B cell (primary cell): ENCODE measurements at regions not wholly inside any gene's neighbourhood (a gene's known extent, or its start where the extent isn't known, plus 50 kb on each side); places are given as distances from the start of the nearest gene placed in this dataset.

Experiments used
- ATAC-seq: fragments of 200-7000 bp; cut with Tn5 transposase; one replicate; pipeline ENCODE4 v1.10.0; 2021; ENCODE audit warnings: low read depth, mild to moderate bottlenecking, moderate number of reproducible peaks, moderate library complexity
- CTCF ChIA-PET: fragments of 350-600 bp; sonication (Branson Sonifier 250); formaldehyde crosslinking; loops from one replicate; lab custom pipeline; 2021; ENCODE audit warnings: antibody characterized with exemption, inconsistent platforms; lab: Charles Lee
- POLR2A ChIA-PET: fragments of 350-600 bp; sonication (Branson Sonifier 250); formaldehyde crosslinking; loops from one replicate; lab custom pipeline; 2021; ENCODE audit warnings: antibody characterized with exemption; lab: Charles Lee
- DNase-seq: peaks from one replicate; pipeline ENCODE4 v3.0.0; 2013
- H2AFZ ChIP-seq: 2 replicates; pipeline ENCODE4 v1.6.1; 2012; ENCODE audit warnings: mild to moderate bottlenecking, low read depth, low read length; ENCODE audit not compliant: insufficient read depth, poor library complexity, severe bottlenecking
- H3K27ac ChIP-seq, 2 donors: 1 replicate in 1 of 2; 2 replicates in 1 of 2; pipeline ENCODE4 v1.5.1; 2012 to 2013; ENCODE audit warnings: low read length in 2 of 2, mild to moderate bottlenecking in 2 of 2, moderate library complexity in 1 of 2
- H3K27me3 ChIP-seq, 4 experiments: fragments of 200-600 bp in 1 of 4; sonication (generic) in 1 of 4; replicated peaks in 1 of 4; 1 replicate in 2 of 4; 2 replicates in 2 of 4; pipeline versions ENCODE4 v1.6.1 to v1.7.0; 2013 to 2016; ENCODE audit warnings: low read length in 3 of 4, mild to moderate bottlenecking in 2 of 4, mixed read lengths in 1 of 4, moderate library complexity in 1 of 4; ENCODE audit not compliant: insufficient read depth in 4 of 4, control insufficient read depth in 3 of 4; ENCODE audit errors: control extremely low read depth in 1 of 4
- H3K36me3 ChIP-seq, 2 experiments: replicated peaks in 1 of 2; 1 replicate in 1 of 2; 2 replicates in 1 of 2; pipeline versions ENCODE4 v1.6.1 to v1.7.1; 2013; ENCODE audit warnings: low read length in 1 of 2; ENCODE audit not compliant: insufficient read depth in 2 of 2, control insufficient read depth in 1 of 2; ENCODE audit errors: control extremely low read depth in 1 of 2, extremely low read depth in 1 of 2
- H3K4me1 ChIP-seq, 2 donors: fragments of 200-600 bp in 1 of 2; sonication (generic) in 1 of 2; 1 replicate in 1 of 2; 2 replicates in 1 of 2; pipeline versions ENCODE4 v1.5.1 to v1.6.1; 2013 to 2017; ENCODE audit warnings: low read length in 2 of 2; ENCODE audit not compliant: control insufficient read depth in 2 of 2, insufficient read depth in 2 of 2
- H3K4me2 ChIP-seq: replicated peaks from 2 replicates; pipeline ENCODE3; 2012; ENCODE audit warnings: mild to moderate bottlenecking, low read depth, low read length; ENCODE audit not compliant: poor library complexity, severe bottlenecking
- H3K4me3 ChIP-seq, 5 experiments: fragments of 200-600 bp in 1 of 5; sonication (generic) in 1 of 5; 1 replicate in 3 of 5; 2 replicates in 2 of 5; pipeline versions ENCODE4 v1.5.1 to v1.7.0; 2011 to 2016; ENCODE audit warnings: low read length in 4 of 5, mild to moderate bottlenecking in 4 of 5, low read depth in 2 of 5, control low read depth in 1 of 5, moderate library complexity in 1 of 5; ENCODE audit not compliant: insufficient read depth in 1 of 5; ENCODE audit errors: control extremely low read depth in 1 of 5, extremely low read depth in 1 of 5
- H3K79me2 ChIP-seq: fragments of 200-600 bp; sonication (generic); one replicate; pipeline ENCODE4 v1.6.0; 2016; ENCODE audit warnings: low read length; ENCODE audit not compliant: control insufficient read depth, insufficient read depth
- H3K9ac ChIP-seq: fragments of 200-600 bp; sonication (generic); 2 replicates; pipeline ENCODE4 v1.6.1; 2017; ENCODE audit warnings: mild to moderate bottlenecking, low read length, moderate library complexity
- H3K9me3 ChIP-seq, 3 donors: one replicate each; pipeline versions ENCODE4 v1.6.1 to v1.7.1; 2013; ENCODE audit warnings: low read length in 2 of 3; ENCODE audit not compliant: control insufficient read depth in 2 of 3, insufficient read depth in 1 of 3; ENCODE audit errors: control extremely low read depth in 1 of 3
- H4K20me1 ChIP-seq: 2 replicates; pipeline ENCODE4 v1.6.0; 2012; ENCODE audit warnings: mild to moderate bottlenecking, low read length; ENCODE audit not compliant: insufficient read depth, control insufficient read depth, poor library complexity, severe bottlenecking
- H3K27ac Mint-ChIP-seq: one replicate; pipeline ENCODE4 v1.8.0; 2021; ENCODE audit warnings: mixed read lengths
- H3K27me3 Mint-ChIP-seq: one replicate; pipeline ENCODE4 v1.8.0; 2021; ENCODE audit warnings: mixed read lengths
- H3K4me1 Mint-ChIP-seq: one replicate; pipeline ENCODE4 v1.8.0; 2021; ENCODE audit warnings: mixed read lengths
- H3K4me3 Mint-ChIP-seq: one replicate; pipeline ENCODE4 v1.8.0; 2021; ENCODE audit warnings: mixed read lengths
- H3K9me3 Mint-ChIP-seq: one replicate; pipeline ENCODE4 v1.8.0; 2022; ENCODE audit warnings: mixed read lengths; ENCODE audit not compliant: insufficient read depth
- CTCF ChIP-seq: fragments of 200-600 bp; IDR thresholded peaks from one replicate; pipeline ENCODE4 v1.8.0; 2022; ENCODE audit warnings: antibody characterized with exemption, mild to moderate bottlenecking
- EZH2 ChIP-seq: IDR thresholded peaks from 2 replicates; pipeline ENCODE4 v1.6.1; 2012; ENCODE audit warnings: borderline replicate concordance, low read depth, mild to moderate bottlenecking, moderate library complexity, low read length; ENCODE audit not compliant: insufficient read depth, poor library complexity, severe bottlenecking
- WGBS: methylation state at CpG from one replicate; pipeline ENCODE4 v1.1.5; 2013; ENCODE audit warnings: missing lambda C conversion rate; ENCODE audit not compliant: insufficient coverage; 5-methylcytosine and 5-hydroxymethylcytosine counted together
- intact Hi-C: fragments of 100-400 bp; cut with micrococcal nuclease; formaldehyde crosslinking; loops from one replicate; pipeline ENCODE4 v1.10.0; 2022

- H3K27ac ChIP-seq = no peak overlapping the region
- no peak overlapping the region for H3K27ac Mint-ChIP-seq
- POLR2A ChIA-PET = no interaction called here
- no peaks in the 10 kb centered on the region for H3K4me1 ChIP-seq
- TF ChIP-seq CTCF (no peak), EZH2 (no peak)
- peaks cover 0 to 1% (median 0%) of the 10 kb centered on the region in 3 donors for H3K9me3 ChIP-seq
- no peak overlapping the region for H3K4me3 Mint-ChIP-seq
- no peaks in the 10 kb centered on the region for H3K36me3 ChIP-seq
- no peaks in the 10 kb centered on the region for H4K20me1 ChIP-seq
- ATAC-seq = no peak
- intact Hi-C loops = no loop called here
- H3K9ac ChIP-seq = no peak overlapping the region
- H3K4me1 Mint-ChIP-seq = no peaks in the 10 kb centered on the region
- CTCF ChIA-PET = no interaction called here
- H3K27me3 ChIP-seq = no peaks in the 10 kb centered on the region
- H3K9me3 Mint-ChIP-seq = no peaks in the 10 kb centered on the region
- no peaks in the 10 kb centered on the region for H3K79me2 ChIP-seq
- no peak for DNase-seq
- no peak overlapping the region for H2AFZ ChIP-seq
- H3K27me3 Mint-ChIP-seq = no peaks in the 10 kb centered on the region
- no peak overlapping the region for H3K4me2 ChIP-seq
- 100% methylated on average over 1 of the region's 1 CpG for WGBS
- H3K4me3 ChIP-seq = no peak overlapping the region
Measured at GRCh38 chr13:65505941-65506340, 1724.2 kb downstream of the PCDH9 start.

- peaks cover 0 to 1% (median 0%) of the 10 kb centered on the region in 3 donors for H3K9me3 ChIP-seq
- no peak for TF ChIP-seq CTCF
- TF ChIP-seq EZH2 = no peak
- Mint-ChIP-seq H3K9me3 (no peaks in the 10 kb centered on the region), H3K4me1 (no peaks in the 10 kb centered on the region), H3K27me3 (no peaks in the 10 kb centered on the region), H3K4me3 (no peak overlapping the region), H3K27ac (no peak overlapping the region)
- no peak for ATAC-seq
- no peak overlapping the region for H3K9ac ChIP-seq
- H3K27me3 ChIP-seq = no peaks in the 10 kb centered on the region
- no peak overlapping the region for H3K4me2 ChIP-seq
- H3K4me3 ChIP-seq = no peak overlapping the region
- H3K27ac ChIP-seq = no peak overlapping the region
- H3K4me1 ChIP-seq = no peaks in the 10 kb centered on the region
- POLR2A ChIA-PET = no interaction called here
- CTCF ChIA-PET = no interaction called here
- WGBS = no CpG with 5 or more reads among the region's 1 CpG
- DNase-seq = no peak
- H4K20me1 ChIP-seq = no peaks in the 10 kb centered on the region
- H3K36me3 ChIP-seq = no peaks in the 10 kb centered on the region
- no peaks in the 10 kb centered on the region for H3K79me2 ChIP-seq
- intact Hi-C loops = no loop called here
- H2AFZ ChIP-seq = no peak overlapping the region
Measured at GRCh38 chr13:65504213-65504612, 1725.9 kb downstream of the PCDH9 start.
